BJ (cell line): ENCODE measurements at regions not wholly inside any gene's neighbourhood (a gene's known extent, or its start where the extent isn't known, plus 50 kb on each side); places are given as distances from the start of the nearest gene placed in this dataset.
"Not testable (repeated sequence)": the region's sequence is repeated elsewhere in the genome, so short reads cannot be mapped to it uniquely, and the experiment has no call there.

Experiments
- CTCF ChIA-PET: fragments of 350-600 bp; formaldehyde crosslinking; extraction: SDS; loops from one replicate; lab custom pipeline; 2021; ENCODE audit warnings: antibody characterized with exemption, inconsistent platforms; lab: Yijun Ruan, JAX
- POLR2A ChIA-PET: fragments of 300-600 bp; sonication (Branson Sonifier 250); formaldehyde crosslinking; extraction: SDS; loops from one replicate; lab custom pipeline; 2021; ENCODE audit warnings: antibody characterized with exemption; lab: Charles Lee
- DNase-seq: peaks from one replicate; pipeline ENCODE4 v3.0.0-alpha.2; 2011; ENCODE audit warnings: low read depth
- H3K27me3 ChIP-seq: 2 replicates; pipeline ENCODE4 v1.6.0; 2011; ENCODE audit warnings: low read length; ENCODE audit not compliant: control insufficient read depth, insufficient read depth
- H3K36me3 ChIP-seq: 2 replicates; pipeline ENCODE4 v1.5.1; 2011; ENCODE audit warnings: low read length; ENCODE audit not compliant: control insufficient read depth, insufficient read depth
- H3K4me3 ChIP-seq: 2 replicates; pipeline ENCODE4 v1.5.1; 2011; ENCODE audit warnings: low read depth, mild to moderate bottlenecking, control low read depth, low read length
- TF ChIP-seq, protein P1 (sequence below): IDR thresholded peaks from 2 replicates; pipeline ENCODE4 v1.5.1; 2011; ENCODE audit warnings: low read depth, mild to moderate bottlenecking, control low read depth, inconsistent platforms, low read length, moderate library complexity; ENCODE audit not compliant: insufficient read depth

DNA sequence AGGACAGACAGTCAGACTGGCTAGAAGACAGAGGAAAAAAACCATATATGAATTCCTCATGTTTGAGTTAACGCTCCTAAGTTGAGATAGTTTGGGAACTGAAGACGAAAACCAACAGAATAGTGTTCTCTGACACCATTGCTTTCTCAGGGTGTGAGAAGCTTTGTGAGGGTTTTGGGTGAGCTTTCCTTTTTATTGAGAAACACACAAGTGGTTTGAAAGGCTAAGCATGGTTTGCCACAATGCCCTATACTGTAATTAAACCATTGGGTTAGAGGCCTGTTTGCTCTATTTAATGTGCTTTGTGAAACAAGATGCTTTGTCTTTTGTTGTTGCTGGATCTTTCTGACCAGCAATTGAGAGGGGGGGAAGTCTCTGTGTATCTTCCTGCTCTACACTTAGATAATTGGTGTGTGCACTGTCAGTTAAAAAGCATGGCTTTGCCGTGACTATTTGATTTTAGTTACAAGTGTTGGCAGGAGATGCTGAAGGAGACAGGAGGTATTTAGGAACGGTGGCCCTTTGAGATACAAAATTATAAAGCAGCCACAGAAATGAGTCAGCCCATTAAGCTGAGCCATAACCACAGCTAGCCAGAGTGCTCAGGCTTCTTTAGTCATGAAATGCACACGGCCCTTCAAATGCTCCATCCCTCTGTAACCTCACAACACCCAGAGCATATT is 273.0 kb upstream of the PREP start:
- no peak overlapping the region for H3K4me3 ChIP-seq
- H3K27me3 ChIP-seq = no peaks in the 10 kb centered on the region
- peak; percentile 90 for DNase-seq
- POLR2A ChIA-PET = no interaction called here
- TF ChIP-seq, protein P1, sequence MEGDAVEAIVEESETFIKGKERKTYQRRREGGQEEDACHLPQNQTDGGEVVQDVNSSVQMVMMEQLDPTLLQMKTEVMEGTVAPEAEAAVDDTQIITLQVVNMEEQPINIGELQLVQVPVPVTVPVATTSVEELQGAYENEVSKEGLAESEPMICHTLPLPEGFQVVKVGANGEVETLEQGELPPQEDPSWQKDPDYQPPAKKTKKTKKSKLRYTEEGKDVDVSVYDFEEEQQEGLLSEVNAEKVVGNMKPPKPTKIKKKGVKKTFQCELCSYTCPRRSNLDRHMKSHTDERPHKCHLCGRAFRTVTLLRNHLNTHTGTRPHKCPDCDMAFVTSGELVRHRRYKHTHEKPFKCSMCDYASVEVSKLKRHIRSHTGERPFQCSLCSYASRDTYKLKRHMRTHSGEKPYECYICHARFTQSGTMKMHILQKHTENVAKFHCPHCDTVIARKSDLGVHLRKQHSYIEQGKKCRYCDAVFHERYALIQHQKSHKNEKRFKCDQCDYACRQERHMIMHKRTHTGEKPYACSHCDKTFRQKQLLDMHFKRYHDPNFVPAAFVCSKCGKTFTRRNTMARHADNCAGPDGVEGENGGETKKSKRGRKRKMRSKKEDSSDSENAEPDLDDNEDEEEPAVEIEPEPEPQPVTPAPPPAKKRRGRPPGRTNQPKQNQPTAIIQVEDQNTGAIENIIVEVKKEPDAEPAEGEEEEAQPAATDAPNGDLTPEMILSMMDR = no peak
- H3K36me3 ChIP-seq = no peaks in the 10 kb centered on the region
- CTCF ChIA-PET = interaction anchor here (1.1 kb wide), 2 partner anchors 11 to 192 kb away, joined by 3 read pairs; no protein-coding TSS in a partner anchor

GRCh38 chr6:105672856-105673538 is 270.1 kb upstream of the PREP start:
- POLR2A ChIA-PET, CTCF ChIA-PET: not testable (repeated sequence)

GRCh38 chr6:105669232-105669631 is 266.4 kb upstream of the PREP start:
- no peaks in the 10 kb centered on the region for H3K27me3 ChIP-seq
- no peaks in the 10 kb centered on the region for H3K36me3 ChIP-seq
- POLR2A ChIA-PET = no interaction called here
- TF ChIP-seq, protein P1 = no peak
- no peak overlapping the region for H3K4me3 ChIP-seq
- CTCF ChIA-PET = interaction anchor here (1.1 kb wide), 1 partner anchor 9 kb away, joined by 5 read pairs; no protein-coding TSS in a partner anchor
- DNase-seq = no peak

More at GRCh38 chr6:105672856-105673538, 270.1 kb upstream of the PREP start:
- H3K36me3 ChIP-seq, H3K4me3 ChIP-seq, H3K27me3 ChIP-seq, DNase-seq: not testable (repeated sequence)

- Histone ChIP-seq H3K36me3 (no peaks in the 10 kb centered on the region), H3K4me3 (no peak overlapping the region), H3K27me3 (no peaks in the 10 kb centered on the region)
- no peak for DNase-seq
- TF ChIP-seq, protein P1 = no peak
- ChIA-PET POLR2A (no interaction called here), CTCF (interaction anchor here (0.5 to 0.7 kb wide), 2 partner anchors 12 to 103 kb away, joined by 3 read pairs; no protein-coding TSS in a partner anchor)
These were observed 264.2 kb upstream of the PREP start for GRCh38 chr6:105667056-105667455.

DNA sequence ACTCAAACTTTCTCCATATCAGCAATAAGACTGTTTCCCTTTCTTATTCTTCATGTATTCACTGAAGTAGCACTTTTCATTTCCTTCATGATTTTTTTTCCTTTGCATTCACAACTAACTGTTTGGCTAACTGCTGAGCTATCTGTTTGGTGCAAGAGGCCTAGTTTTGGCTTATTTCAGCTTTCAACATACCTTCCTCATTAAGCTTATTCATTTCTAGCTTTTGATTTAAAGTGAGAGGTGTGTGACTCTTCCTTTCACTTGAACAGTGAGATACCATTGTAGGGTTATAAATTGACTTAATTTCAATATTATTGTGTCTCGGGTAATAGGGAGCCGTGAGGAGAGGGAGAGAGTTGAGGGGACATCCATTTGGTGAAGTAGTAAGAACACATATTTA is 262.0 kb upstream of the PREP start:
- ChIA-PET CTCF (interaction anchor here (0.7 kb wide), 1 partner anchor 12 kb away, joined by 3 read pairs; no protein-coding TSS in a partner anchor), POLR2A (no interaction called here)

More for the DNA sequence above, 262.0 kb upstream of the PREP start:
- no peak for DNase-seq
- Histone ChIP-seq H3K27me3 (no peaks in the 10 kb centered on the region), H3K36me3 (no peaks in the 10 kb centered on the region), H3K4me3 (no peak overlapping the region)
- TF ChIP-seq, protein P1 = no peak
